ENCODE measurements at regions not wholly inside any gene's neighbourhood (a gene's known extent, or its start where the extent isn't known, plus 50 kb on each side); places are given as distances from the start of the nearest gene placed in this dataset.

DNA sequence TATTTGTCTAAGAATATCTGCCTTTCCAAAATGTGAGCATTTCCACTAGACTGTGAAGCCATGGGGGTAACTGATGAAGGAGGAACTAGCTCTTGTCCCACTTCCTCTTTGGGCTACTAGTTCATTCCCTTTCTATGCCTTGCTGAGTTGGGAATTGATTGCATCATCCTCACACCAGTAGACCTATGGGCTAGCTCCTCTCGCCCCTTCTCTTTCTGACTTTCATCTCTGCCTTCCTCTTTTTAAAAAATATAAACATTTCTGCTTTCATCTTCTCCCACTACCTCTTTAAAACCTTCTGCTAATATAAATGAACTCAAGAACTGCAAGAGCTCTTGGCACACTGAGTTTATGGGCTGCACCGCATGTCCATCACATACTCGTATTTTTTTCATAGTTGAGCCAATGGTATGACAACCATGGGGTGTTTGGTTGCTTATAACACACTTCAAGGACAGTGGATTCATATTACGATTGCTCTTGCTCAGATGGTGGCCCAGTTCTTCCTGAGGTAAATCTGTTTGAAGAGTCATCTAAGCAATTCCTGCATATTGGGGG, 182.0 kb downstream of the REEP3 start:
- no peak for ATAC-seq
- TF ChIP-seq CSDC2 (CRISPR knock-in tag; IDR thresholded peaks at IDR 0.05) (no peak), RARB (CRISPR knock-in tag; IDR thresholded peaks at IDR 0.05) (no peak), OSR1 (CRISPR knock-in tag; IDR thresholded peaks at IDR 0.05) (no peak), TCF4 (CRISPR knock-in tag; IDR thresholded peaks at IDR 0.05; ENCODE audit: borderline replicate concordance) (no peak), ESRRG (CRISPR knock-in tag; IDR thresholded peaks at IDR 0.05) (no peak), SNAI2 (CRISPR knock-in tag; IDR thresholded peaks at IDR 0.05) (no peak), ZC3H10 (CRISPR knock-in tag; IDR thresholded peaks at IDR 0.05) (no peak), ZNF8 (CRISPR knock-in tag; IDR thresholded peaks at IDR 0.05) (no peak), ISL1 (CRISPR knock-in tag; IDR thresholded peaks at IDR 0.05) (no peak), ZNF70 (CRISPR knock-in tag; IDR thresholded peaks at IDR 0.05) (no peak), ZFP3 (CRISPR knock-in tag; IDR thresholded peaks at IDR 0.05) (no peak), GLIS3 (CRISPR knock-in tag; IDR thresholded peaks at IDR 0.05) (no peak), ZFP30 (CRISPR knock-in tag; IDR thresholded peaks at IDR 0.05) (no peak)
- TF ChIP-seq, protein P1, sequence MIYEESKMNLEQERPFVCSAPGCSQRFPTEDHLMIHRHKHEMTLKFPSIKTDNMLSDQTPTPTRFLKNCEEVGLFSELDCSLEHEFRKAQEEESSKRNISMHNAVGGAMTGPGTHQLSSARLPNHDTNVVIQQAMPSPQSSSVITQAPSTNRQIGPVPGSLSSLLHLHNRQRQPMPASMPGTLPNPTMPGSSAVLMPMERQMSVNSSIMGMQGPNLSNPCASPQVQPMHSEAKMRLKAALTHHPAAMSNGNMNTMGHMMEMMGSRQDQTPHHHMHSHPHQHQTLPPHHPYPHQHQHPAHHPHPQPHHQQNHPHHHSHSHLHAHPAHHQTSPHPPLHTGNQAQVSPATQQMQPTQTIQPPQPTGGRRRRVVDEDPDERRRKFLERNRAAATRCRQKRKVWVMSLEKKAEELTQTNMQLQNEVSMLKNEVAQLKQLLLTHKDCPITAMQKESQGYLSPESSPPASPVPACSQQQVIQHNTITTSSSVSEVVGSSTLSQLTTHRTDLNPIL (CRISPR knock-in tag; IDR thresholded peaks at IDR 0.05; ENCODE audit: low read depth) = no peak
- TF ChIP-seq, protein P2, sequence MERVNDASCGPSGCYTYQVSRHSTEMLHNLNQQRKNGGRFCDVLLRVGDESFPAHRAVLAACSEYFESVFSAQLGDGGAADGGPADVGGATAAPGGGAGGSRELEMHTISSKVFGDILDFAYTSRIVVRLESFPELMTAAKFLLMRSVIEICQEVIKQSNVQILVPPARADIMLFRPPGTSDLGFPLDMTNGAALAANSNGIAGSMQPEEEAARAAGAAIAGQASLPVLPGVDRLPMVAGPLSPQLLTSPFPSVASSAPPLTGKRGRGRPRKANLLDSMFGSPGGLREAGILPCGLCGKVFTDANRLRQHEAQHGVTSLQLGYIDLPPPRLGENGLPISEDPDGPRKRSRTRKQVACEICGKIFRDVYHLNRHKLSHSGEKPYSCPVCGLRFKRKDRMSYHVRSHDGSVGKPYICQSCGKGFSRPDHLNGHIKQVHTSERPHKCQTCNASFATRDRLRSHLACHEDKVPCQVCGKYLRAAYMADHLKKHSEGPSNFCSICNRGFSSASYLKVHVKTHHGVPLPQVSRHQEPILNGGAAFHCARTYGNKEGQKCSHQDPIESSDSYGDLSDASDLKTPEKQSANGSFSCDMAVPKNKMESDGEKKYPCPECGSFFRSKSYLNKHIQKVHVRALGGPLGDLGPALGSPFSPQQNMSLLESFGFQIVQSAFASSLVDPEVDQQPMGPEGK (CRISPR knock-in tag; IDR thresholded peaks at IDR 0.05; ENCODE audit: borderline replicate concordance) = no peak
- TF ChIP-seq, protein P3, sequence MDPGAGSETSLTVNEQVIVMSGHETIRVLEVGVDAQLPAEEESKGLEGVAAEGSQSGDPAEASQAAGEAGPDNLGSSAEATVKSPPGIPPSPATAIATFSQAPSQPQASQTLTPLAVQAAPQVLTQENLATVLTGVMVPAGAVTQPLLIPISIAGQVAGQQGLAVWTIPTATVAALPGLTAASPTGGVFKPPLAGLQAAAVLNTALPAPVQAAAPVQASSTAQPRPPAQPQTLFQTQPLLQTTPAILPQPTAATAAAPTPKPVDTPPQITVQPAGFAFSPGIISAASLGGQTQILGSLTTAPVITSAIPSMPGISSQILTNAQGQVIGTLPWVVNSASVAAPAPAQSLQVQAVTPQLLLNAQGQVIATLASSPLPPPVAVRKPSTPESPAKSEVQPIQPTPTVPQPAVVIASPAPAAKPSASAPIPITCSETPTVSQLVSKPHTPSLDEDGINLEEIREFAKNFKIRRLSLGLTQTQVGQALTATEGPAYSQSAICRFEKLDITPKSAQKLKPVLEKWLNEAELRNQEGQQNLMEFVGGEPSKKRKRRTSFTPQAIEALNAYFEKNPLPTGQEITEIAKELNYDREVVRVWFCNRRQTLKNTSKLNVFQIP (CRISPR knock-in tag; IDR thresholded peaks at IDR 0.05; ENCODE audit: borderline replicate concordance, low read depth) = no peak
- TF ChIP-seq, protein P4, sequence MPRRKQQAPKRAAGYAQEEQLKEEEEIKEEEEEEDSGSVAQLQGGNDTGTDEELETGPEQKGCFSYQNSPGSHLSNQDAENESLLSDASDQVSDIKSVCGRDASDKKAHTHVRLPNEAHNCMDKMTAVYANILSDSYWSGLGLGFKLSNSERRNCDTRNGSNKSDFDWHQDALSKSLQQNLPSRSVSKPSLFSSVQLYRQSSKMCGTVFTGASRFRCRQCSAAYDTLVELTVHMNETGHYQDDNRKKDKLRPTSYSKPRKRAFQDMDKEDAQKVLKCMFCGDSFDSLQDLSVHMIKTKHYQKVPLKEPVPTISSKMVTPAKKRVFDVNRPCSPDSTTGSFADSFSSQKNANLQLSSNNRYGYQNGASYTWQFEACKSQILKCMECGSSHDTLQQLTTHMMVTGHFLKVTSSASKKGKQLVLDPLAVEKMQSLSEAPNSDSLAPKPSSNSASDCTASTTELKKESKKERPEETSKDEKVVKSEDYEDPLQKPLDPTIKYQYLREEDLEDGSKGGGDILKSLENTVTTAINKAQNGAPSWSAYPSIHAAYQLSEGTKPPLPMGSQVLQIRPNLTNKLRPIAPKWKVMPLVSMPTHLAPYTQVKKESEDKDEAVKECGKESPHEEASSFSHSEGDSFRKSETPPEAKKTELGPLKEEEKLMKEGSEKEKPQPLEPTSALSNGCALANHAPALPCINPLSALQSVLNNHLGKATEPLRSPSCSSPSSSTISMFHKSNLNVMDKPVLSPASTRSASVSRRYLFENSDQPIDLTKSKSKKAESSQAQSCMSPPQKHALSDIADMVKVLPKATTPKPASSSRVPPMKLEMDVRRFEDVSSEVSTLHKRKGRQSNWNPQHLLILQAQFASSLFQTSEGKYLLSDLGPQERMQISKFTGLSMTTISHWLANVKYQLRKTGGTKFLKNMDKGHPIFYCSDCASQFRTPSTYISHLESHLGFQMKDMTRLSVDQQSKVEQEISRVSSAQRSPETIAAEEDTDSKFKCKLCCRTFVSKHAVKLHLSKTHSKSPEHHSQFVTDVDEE (CRISPR knock-in tag; IDR thresholded peaks at IDR 0.05) = no peak

DNA sequence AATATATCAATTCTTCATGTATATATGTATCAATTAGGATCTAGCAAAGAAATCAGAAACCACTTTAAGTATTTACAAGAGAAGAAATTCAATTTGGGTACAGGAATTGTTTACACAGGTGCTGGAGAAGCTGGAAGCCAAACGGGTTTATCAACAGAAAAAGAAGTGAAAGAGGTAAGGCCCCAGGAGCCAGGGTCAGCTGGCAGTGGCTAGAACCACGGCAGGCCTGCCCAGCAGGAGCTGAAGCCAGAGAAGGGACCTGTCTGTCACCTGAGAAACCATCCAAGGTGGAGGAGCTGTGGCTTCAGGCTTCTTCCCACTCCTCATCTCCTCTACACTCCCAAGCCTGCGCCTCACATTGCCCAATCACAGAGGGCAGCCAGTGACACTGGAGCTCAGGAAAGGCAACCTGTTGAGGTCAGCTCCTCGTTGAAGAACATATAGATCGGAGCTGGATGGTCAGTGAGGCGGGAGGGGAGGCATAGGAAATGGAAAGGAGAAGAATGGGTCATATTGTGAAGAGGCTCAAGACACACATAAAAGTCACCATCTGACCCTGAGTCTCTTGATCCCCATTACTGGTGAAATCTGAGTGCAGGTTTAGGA, 182.6 kb downstream of the REEP3 start:
- no peak for ATAC-seq
- no peak for TF ChIP-seq ZFP30 (CRISPR knock-in tag; IDR thresholded peaks at IDR 0.05)
- no peak for TF ChIP-seq ARNTL (CRISPR knock-in tag; IDR thresholded peaks at IDR 0.05; ENCODE audit: borderline replicate concordance, low read depth)
- no peak for TF ChIP-seq BACH2 (CRISPR knock-in tag; IDR thresholded peaks at IDR 0.05; ENCODE audit: borderline replicate concordance)
- TF ChIP-seq, protein P3 (CRISPR knock-in tag; IDR thresholded peaks at IDR 0.05; ENCODE audit: borderline replicate concordance, low read depth) = no peak
- TF ChIP-seq, protein P4 (CRISPR knock-in tag; IDR thresholded peaks at IDR 0.05) = no peak
